Fibroblast of lung (primary cell): ENCODE measurements at regions not wholly inside any gene's neighbourhood (a gene's known extent, or its start where the extent isn't known, plus 50 kb on each side); places are given as distances from the start of the nearest gene placed in this dataset.

ENCODE experiments used
- CTCF ChIP-seq, 2 donors: IDR thresholded peaks in 1 of 2; conservative IDR thresholded peaks in 1 of 2; 1 replicate in 1 of 2; 2 replicates in 1 of 2; pipeline ENCODE4 v1.5.1; 2011 to 2012; ENCODE audit warnings: low read length in 2 of 2, control low read depth in 1 of 2, inconsistent platforms in 1 of 2, low read depth in 1 of 2, mild to moderate bottlenecking in 1 of 2
- EZH2 ChIP-seq: IDR thresholded peaks from 2 replicates; pipeline ENCODE4 v1.5.1; 2012; ENCODE audit warnings: low read length, control low read depth, mild to moderate bottlenecking; ENCODE audit errors: missing control alignments

GRCh38 chrX:20746690-20747089, 480.0 kb upstream of the RPS6KA3 start:
- no peak for TF ChIP-seq CTCF (conservative IDR thresholded peaks at IDR 0.05 in 1 of 2, IDR thresholded peaks at IDR 0.05 in 1 of 2; ENCODE audit: low read depth in 1 of 2, low read length in 2 of 2)
- TF ChIP-seq EZH2, result no peak
